HL-60 (cell line): ENCODE measurements at regions not wholly inside any gene's neighbourhood (a gene's known extent, or its start where the extent isn't known, plus 50 kb on each side); places are given as distances from the start of the nearest gene placed in this dataset.
A peak's percentile ranks its signal among the peaks of the same experiment; 100 is the strongest.

ENCODE experiments used
- DNase-seq, 2 experiments: peaks; one replicate each; pipeline ENCODE4 v3.0.0-alpha.2; 2010 to 2020; ENCODE audit warnings: low read depth in 1 of 2, low spot score in 1 of 2
- H3K27ac ChIP-seq: fragments of 250-450 bp; sonication (Bioruptor Pico); replicated peaks from 2 replicates; pipeline ENCODE4 v1.5.1; 2020; ENCODE audit warnings: mild to moderate bottlenecking, moderate library complexity
- H3K27me3 ChIP-seq: fragments of 250-450 bp; sonication (Bioruptor Pico); 2 replicates; pipeline ENCODE4 v1.5.1; 2021; ENCODE audit warnings: mild to moderate bottlenecking, moderate library complexity; ENCODE audit not compliant: insufficient read depth, poor library complexity, severe bottlenecking
- H3K4me3 ChIP-seq: replicated peaks from 2 replicates; pipeline ENCODE4 v1.5.1; 2011; ENCODE audit warnings: mild to moderate bottlenecking, control low read depth, low read length; ENCODE audit not compliant: insufficient read depth
- CTCF ChIP-seq: IDR thresholded peaks from one replicate; pipeline ENCODE4 v1.5.1; 2011; ENCODE audit warnings: low read length, control low read depth, inconsistent platforms; ENCODE audit not compliant: insufficient read depth
- GABPA ChIP-seq: IDR thresholded peaks from 2 replicates; pipeline ENCODE4 v1.6.1; 2012; ENCODE audit warnings: low read depth
- POLR2AphosphoS5 ChIP-seq: IDR thresholded peaks from 2 replicates; pipeline ENCODE4 v1.6.1; 2012; ENCODE audit warnings: low read depth
- REST ChIP-seq: IDR thresholded peaks from 2 replicates; pipeline ENCODE4 v1.6.1; 2012; ENCODE audit warnings: low read depth; ENCODE audit not compliant: insufficient replicate concordance
- SPI1 ChIP-seq: IDR thresholded peaks from 2 replicates; pipeline ENCODE4 v1.6.1; 2012; ENCODE audit warnings: low read depth, mild to moderate bottlenecking, borderline replicate concordance

GRCh38 chr2:219772697-219773096 lies 145.3 kb downstream of the SLC4A3 start:
- no peak overlapping the region for H3K4me3 ChIP-seq
- DNase-seq, result peak in 1 of 2 experiments; percentile 69

GRCh38 chr2:219775506-219775905 lies 148.1 kb downstream of the SLC4A3 start:
- Histone ChIP-seq H3K27ac (no peak overlapping the region), H3K27me3 (no peaks in the 10 kb centered on the region), H3K4me3 (no peak overlapping the region)
- DNase-seq, result no peak
- TF ChIP-seq REST (no peak), CTCF (no peak), POLR2AphosphoS5 (no peak), SPI1 (no peak), GABPA (no peak)

More at GRCh38 chr2:219772697-219773096, 145.3 kb downstream of the SLC4A3 start:
- Histone ChIP-seq H3K27ac (peak overlapping the region; percentile 46; the same call in 1 of the 2 replicates), H3K27me3 (no peaks in the 10 kb centered on the region)
- TF ChIP-seq SPI1 (peak; percentile 64; the same call in 1 of the 2 replicates), REST (no peak)

GRCh38 chr2:219777388-219777787 lies 150.0 kb downstream of the SLC4A3 start:
- no peak for DNase-seq
- Histone ChIP-seq H3K27ac (no peak overlapping the region), H3K27me3 (no peaks in the 10 kb centered on the region), H3K4me3 (no peak overlapping the region)
- TF ChIP-seq CTCF (no peak), SPI1 (no peak)

GRCh38 chr2:219778189-219778588 lies 150.8 kb downstream of the SLC4A3 start:
- DNase-seq, result no peak
- Histone ChIP-seq H3K27me3 (no peaks in the 10 kb centered on the region), H3K4me3 (no peak overlapping the region), H3K27ac (no peak overlapping the region)
- TF ChIP-seq GABPA (no peak), POLR2AphosphoS5 (no peak), REST (no peak), SPI1 (no peak), CTCF (no peak)
